MM.1S (cell line): ENCODE measurements at regions not wholly inside any gene's neighbourhood (a gene's known extent, or its start where the extent isn't known, plus 50 kb on each side); places are given as distances from the start of the nearest gene placed in this dataset.

Source experiments
- EZH2phosphoT487 ChIP-seq: fragments of 300-600 bp; sonication (generic); IDR thresholded peaks from 2 replicates; pipeline ENCODE4 v1.6.1; 2018; ENCODE audit warnings: antibody characterized with exemption, low read length
- TF ChIP-seq, protein P1 (sequence below): fragments of 300-600 bp; sonication (generic); IDR thresholded peaks from 2 replicates; pipeline ENCODE4 v1.5.1; 2016; ENCODE audit warnings: antibody characterized with exemption, low read length, mixed read lengths

DNA sequence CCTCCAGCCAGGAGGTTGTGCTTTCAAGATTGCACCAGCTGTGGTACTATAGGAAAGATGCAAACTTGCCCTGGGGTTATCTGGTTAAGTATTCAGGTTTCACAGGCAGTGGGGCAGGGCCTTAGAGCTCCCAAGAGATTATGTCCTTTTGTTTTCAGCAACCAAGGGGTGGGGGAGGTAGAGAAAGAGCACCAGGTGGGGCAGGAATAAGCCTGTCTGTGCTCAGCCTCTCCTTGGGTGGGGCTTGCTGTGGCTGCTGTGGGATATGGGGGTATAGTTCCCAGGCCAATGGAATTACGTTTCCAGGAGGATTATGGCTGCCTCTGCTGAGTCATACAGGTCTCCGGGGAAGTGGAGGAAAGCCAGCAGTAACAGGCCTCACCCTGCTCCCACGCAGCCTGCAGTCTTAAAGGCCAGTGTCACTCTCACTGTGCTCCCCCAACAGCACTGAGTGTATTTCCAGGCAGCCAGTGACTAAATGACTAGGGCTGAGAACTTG lies 508.6 kb downstream of the RWDD3 start:
- TF ChIP-seq, protein P1, sequence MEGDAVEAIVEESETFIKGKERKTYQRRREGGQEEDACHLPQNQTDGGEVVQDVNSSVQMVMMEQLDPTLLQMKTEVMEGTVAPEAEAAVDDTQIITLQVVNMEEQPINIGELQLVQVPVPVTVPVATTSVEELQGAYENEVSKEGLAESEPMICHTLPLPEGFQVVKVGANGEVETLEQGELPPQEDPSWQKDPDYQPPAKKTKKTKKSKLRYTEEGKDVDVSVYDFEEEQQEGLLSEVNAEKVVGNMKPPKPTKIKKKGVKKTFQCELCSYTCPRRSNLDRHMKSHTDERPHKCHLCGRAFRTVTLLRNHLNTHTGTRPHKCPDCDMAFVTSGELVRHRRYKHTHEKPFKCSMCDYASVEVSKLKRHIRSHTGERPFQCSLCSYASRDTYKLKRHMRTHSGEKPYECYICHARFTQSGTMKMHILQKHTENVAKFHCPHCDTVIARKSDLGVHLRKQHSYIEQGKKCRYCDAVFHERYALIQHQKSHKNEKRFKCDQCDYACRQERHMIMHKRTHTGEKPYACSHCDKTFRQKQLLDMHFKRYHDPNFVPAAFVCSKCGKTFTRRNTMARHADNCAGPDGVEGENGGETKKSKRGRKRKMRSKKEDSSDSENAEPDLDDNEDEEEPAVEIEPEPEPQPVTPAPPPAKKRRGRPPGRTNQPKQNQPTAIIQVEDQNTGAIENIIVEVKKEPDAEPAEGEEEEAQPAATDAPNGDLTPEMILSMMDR = no peak
- no peak for TF ChIP-seq EZH2phosphoT487
